ENCODE measurements at regions not wholly inside any gene's neighbourhood (a gene's known extent, or its start where the extent isn't known, plus 50 kb on each side); places are given as distances from the start of the nearest gene placed in this dataset.

DNA sequence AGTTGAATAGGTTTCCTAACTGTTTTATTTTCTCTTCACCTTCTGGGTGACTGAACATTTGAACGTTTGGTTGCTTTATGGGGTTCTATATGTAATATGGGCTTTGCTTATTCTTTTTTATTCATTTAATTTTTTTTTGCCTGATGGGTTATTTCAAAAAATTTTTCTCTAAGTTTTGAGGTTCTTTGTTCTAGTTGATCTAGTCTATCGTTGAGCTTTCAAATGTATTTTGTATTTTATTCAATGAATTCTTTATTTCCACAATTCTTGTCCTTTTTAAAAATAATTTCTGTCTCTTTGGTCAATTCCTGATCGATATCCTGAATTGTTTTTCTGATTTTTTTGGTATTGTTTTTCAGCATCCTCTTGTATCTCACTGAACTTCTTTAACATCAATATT is 239.5 kb upstream of the PCDH9 start:
- CTCF ChIA-PET (ENCODE audit: partially characterized antibody) = interaction anchor here (1.0 kb wide), 1 partner anchor 11 kb away, joined by 3 read pairs; no protein-coding TSS in a partner anchor
- Histone ChIP-seq H2AFZ (ENCODE audit: low read length) (no peak overlapping the region), H3K23me2 (ENCODE audit: low read depth, low read length) (no peaks in the 10 kb centered on the region), H3K36me3 (ENCODE audit: control insufficient read depth in 2 of 4, insufficient read depth in 4 of 4, low read length in 3 of 4) (no peaks in the 10 kb centered on the region), H3K56ac (replicated peaks; ENCODE audit: insufficient read length, low read depth, low read length) (no peak overlapping the region), H3K27ac (ENCODE audit: low read depth, low read length) (no peak overlapping the region), H3K79me2 (ENCODE audit: control insufficient read depth in 1 of 2, insufficient read depth in 2 of 2, low read length in 2 of 2) (no peaks in the 10 kb centered on the region), H2AK5ac (ENCODE audit: low read depth, low read length) (no peak overlapping the region), H3K9ac (replicated peaks in 1 of 4; ENCODE audit: extremely low read depth in 1 of 4, low read depth in 3 of 4, low read length in 3 of 4) (no peak overlapping the region), H3K23ac (ENCODE audit: insufficient read length) (no peak overlapping the region), H3K27me3 (replicated peaks in 1 of 4; ENCODE audit: control insufficient read depth in 3 of 4, extremely low read depth in 1 of 4, insufficient read depth in 3 of 4, low read length in 3 of 4) (no peaks in the 10 kb centered on the region), H3K4me3 (ENCODE audit: extremely low read depth in 1 of 4, insufficient read depth in 2 of 4, low read depth in 3 of 4, low read length in 4 of 4) (no peak overlapping the region), H4K5ac (ENCODE audit: insufficient read length, low read depth, low read length) (no peak overlapping the region), H4K20me1 (replicated peaks in 1 of 2; ENCODE audit: control insufficient read depth in 1 of 2, insufficient read depth in 2 of 2, low read length in 2 of 2) (no peaks in the 10 kb centered on the region), H3K18ac (ENCODE audit: extremely low read depth, low read length) (no peak overlapping the region), H3K14ac (ENCODE audit: insufficient read length) (no peak overlapping the region), H2BK120ac (replicated peaks; ENCODE audit: low read depth, low read length) (no peak overlapping the region), H4K91ac (replicated peaks; ENCODE audit: insufficient read length, low read length) (no peak overlapping the region), H3K4ac (replicated peaks; ENCODE audit: insufficient read length, low read depth, low read length) (no peak overlapping the region), H3K9me3 (ENCODE audit: insufficient read depth in 2 of 2, low read depth in 1 of 2, low read length in 1 of 2) (no peaks in the 10 kb centered on the region; a peak in 1 of 4 replicates), H3K79me1 (ENCODE audit: low read depth, low read length) (no peaks in the 10 kb centered on the region), H2BK15ac (ENCODE audit: low read length) (no peak overlapping the region), H4K8ac (ENCODE audit: extremely low read depth, insufficient read depth, low read length) (no peak overlapping the region), H2BK12ac (ENCODE audit: low read depth, low read length) (no peak overlapping the region), H2BK5ac (ENCODE audit: low read depth, low read length) (no peak overlapping the region), H2BK20ac (ENCODE audit: low read length) (no peak overlapping the region), H3K4me2 (ENCODE audit: insufficient read depth in 1 of 2, low read depth in 2 of 2, low read length in 2 of 2) (no peak overlapping the region), H3K4me1 (replicated peaks in 1 of 4; ENCODE audit: control insufficient read depth in 3 of 4, insufficient read depth in 4 of 4, low read length in 3 of 4) (no peaks in the 10 kb centered on the region)
- 89% methylated on average over 3 of the region's 3 CpGs; no CpG with 5 or more reads in 1 of the 2 experiments for WGBS, 2 experiments (ENCODE audit: extremely low coverage in 1 of 2, insufficient coverage in 1 of 2, insufficient read length in 1 of 2, insufficient replicate concordance in 2 of 2, low coverage in 1 of 2, low lambda C conversion rate in 2 of 2, missing lambda C conversion rate in 1 of 2)
- no peak for TF ChIP-seq EGR1 (IDR thresholded peaks at IDR 0.05; ENCODE audit: borderline replicate concordance, low read depth, low read length)
- no peak for TF ChIP-seq HDAC2 (IDR thresholded peaks at IDR 0.05; ENCODE audit: borderline replicate concordance in 1 of 2, low read depth in 2 of 2, low read length in 2 of 2)
- TF ChIP-seq KDM4A (IDR thresholded peaks at IDR 0.05; ENCODE audit: low read depth, low read length, severe bottlenecking) = no peak
- no peak for TF ChIP-seq MAFK (IDR thresholded peaks at IDR 0.05; ENCODE audit: low read depth, low read length)
- no peak for TF ChIP-seq TEAD4 (IDR thresholded peaks at IDR 0.05; ENCODE audit: low read depth, low read length)
- no peak for DNase-seq (ENCODE audit: low read depth in 1 of 2, low spot score in 2 of 2)
- POLR2A ChIA-PET (ENCODE audit: partially characterized antibody) = no interaction called here
- no peak for FAIRE-seq

All from H1 (cell line).